ENCODE measurements at regions not wholly inside any gene's neighbourhood (a gene's known extent, or its start where the extent isn't known, plus 50 kb on each side); places are given as distances from the start of the nearest gene placed in this dataset.
A peak's percentile ranks its signal among the peaks of the same experiment; 100 is the strongest.

GRCh38 chr1:63124666-63125191 lies 197.6 kb upstream of the FOXD3 start:
- DNase-seq, result no peak

GRCh38 chr1:63126104-63126503 lies 196.3 kb upstream of the FOXD3 start:
- DNase-seq, result no peak

- DNase-seq, result no peak
Measured at GRCh38 chr1:63127376-63127775, 195.0 kb upstream of the FOXD3 start.

GRCh38 chr1:63128556-63128955 lies 193.8 kb upstream of the FOXD3 start:
- no peak for DNase-seq

- DNase-seq, result no peak
Measured at GRCh38 chr1:63129184-63129583, 193.2 kb upstream of the FOXD3 start.

GRCh38 chr1:63129855-63130254 lies 192.5 kb upstream of the FOXD3 start:
- DNase-seq, result no peak

GRCh38 chr1:63134501-63135173 lies 187.7 kb upstream of the FOXD3 start:
- DNase-seq, result no peak

GRCh38 chr1:63135174-63135512 lies 187.2 kb upstream of the FOXD3 start:
- no peak for DNase-seq

- DNase-seq, result no peak
Measured at GRCh38 chr1:63135801-63136200, 186.6 kb upstream of the FOXD3 start.

- no peak for DNase-seq
Measured at GRCh38 chr1:63142001-63142400, 180.4 kb upstream of the FOXD3 start.

- DNase-seq, result no peak
Measured at GRCh38 chr1:63143482-63143881, 178.9 kb upstream of the FOXD3 start.

GRCh38 chr1:63147783-63148182 lies 174.6 kb upstream of the FOXD3 start:
- DNase-seq, result no peak

GRCh38 chr1:63148825-63149645 lies 173.3 kb upstream of the FOXD3 start:
- peak; percentile 19 to 28 for DNase-seq

GRCh38 chr1:63152572-63152971 lies 169.8 kb upstream of the FOXD3 start:
- DNase-seq, result no peak

GRCh38 chr1:63155437-63155836 lies 166.9 kb upstream of the FOXD3 start:
- no peak for DNase-seq

- no peak for DNase-seq
Measured at GRCh38 chr1:63157085-63157484, 165.3 kb upstream of the FOXD3 start.

GRCh38 chr1:63169057-63169456 lies 153.3 kb upstream of the FOXD3 start:
- no peak for DNase-seq

- no peak for DNase-seq
Measured at GRCh38 chr1:63173161-63173560, 149.2 kb upstream of the FOXD3 start.

GRCh38 chr1:63189677-63190076 lies 132.7 kb upstream of the FOXD3 start:
- DNase-seq, result no peak

- DNase-seq, result no peak
Measured at GRCh38 chr1:63190171-63190570, 132.2 kb upstream of the FOXD3 start.

GRCh38 chr1:63198871-63199394 lies 123.4 kb upstream of the FOXD3 start:
- DNase-seq, result no peak

GRCh38 chr1:63199706-63200335 lies 122.5 kb upstream of the FOXD3 start:
- DNase-seq, result no peak

GRCh38 chr1:63200676-63201075 lies 121.7 kb upstream of the FOXD3 start:
- DNase-seq, result no peak

- no peak for DNase-seq
Measured at GRCh38 chr1:63203641-63204040, 118.7 kb upstream of the FOXD3 start.

Measured in SHP77 (cell line).